ENCODE measurements at regions not wholly inside any gene's neighbourhood (a gene's known extent, or its start where the extent isn't known, plus 50 kb on each side); places are given as distances from the start of the nearest gene placed in this dataset.
"Not testable (repeated sequence)": the region's sequence is repeated elsewhere in the genome, so short reads cannot be mapped to it uniquely, and the experiment has no call there.

DNA sequence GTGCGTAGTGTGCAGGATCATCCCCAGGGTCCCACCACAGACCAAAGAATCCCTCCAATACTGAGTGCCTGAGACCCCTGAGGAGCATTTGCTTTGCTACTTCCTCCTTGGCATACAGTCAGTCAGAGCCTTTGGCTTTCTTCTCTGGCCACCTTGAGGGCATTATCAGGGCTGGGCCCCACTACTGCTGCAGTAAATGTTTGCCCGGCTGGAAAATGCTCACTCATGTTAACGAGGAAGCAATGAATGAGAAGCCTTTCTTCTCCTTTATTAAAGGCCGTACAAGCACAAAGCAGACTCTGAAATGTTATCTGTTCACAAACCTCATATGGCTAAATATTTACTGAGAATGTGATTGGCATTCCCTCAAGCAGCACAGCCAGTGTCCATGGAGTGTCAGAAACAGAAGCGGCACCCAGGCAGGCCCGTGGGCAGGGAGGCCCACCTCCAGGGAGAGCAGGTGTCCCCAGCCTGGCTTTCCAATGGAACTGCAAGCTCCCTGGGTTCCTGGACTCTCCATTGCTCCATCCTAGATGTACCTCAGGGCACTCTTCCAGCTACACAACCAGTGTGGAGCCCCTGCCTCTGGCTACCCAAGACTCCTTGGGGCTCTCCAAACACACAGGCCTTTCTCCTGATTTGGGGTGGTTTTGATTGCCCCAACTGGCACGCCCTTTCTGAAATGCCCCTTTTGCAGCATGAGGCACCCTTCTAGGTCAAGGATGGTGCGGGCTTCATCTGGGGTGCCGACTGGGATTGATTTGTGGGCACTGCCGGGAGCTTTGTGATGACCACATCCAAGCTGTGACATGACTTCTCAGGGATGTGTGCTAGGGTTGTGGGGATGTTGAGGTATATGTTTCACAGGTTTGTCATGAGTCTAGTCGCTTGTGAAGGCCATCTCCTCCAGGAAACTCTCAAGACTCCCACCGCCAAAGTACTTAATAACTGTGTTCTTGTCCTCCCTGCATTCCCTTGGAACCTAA, 195.6 kb downstream of the FAM43A start:
- DNase-seq, result no peak
- intact Hi-C loops (cut with DNase I; ENCODE audit: low total_unique reads), result no loop called here

DNA sequence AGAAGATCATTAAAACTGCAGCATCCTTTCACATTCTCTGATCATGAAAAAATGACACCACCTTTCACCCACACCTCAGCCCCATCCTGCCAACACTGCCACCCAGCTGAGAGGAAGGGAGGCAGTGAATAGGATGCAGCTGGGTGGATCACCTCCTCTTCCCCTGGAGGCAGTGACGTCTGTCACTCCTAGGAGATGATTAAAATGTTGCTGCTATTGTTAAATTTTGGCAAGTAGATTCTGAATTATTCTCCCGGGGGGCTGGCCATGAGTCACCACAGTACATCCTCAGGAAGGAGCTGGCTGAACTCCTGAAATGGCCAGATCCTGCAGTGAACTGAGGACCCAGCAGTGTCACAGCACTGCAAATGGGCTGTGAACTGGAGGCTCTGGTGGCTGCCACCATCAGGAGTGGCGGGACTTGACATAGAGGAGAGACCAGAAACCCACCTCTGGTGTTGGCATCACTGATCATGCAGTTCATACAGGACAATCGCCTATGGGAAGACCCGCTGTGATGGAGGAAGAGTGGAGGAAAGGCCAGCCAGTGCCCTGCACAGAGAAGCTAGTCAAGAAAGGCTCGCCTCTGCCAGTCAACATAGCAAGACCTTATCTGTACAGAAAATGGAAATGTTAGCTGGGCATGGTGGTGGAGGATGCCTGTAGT, 199.1 kb downstream of the FAM43A start:
- DNase-seq, result no peak
- Histone ChIP-seq H3K4me3 (no peak overlapping the region), H3K9me3 (no peaks in the 10 kb centered on the region), H3K27me3 (no peaks in the 10 kb centered on the region), H3K4me1 (peaks cover 5% of the 10 kb centered on the region), H3K27ac (no peak overlapping the region), H3K36me3 (ENCODE audit: low read depth, missing control alignments) (no peaks in the 10 kb centered on the region)
- intact Hi-C loops (cut with DNase I; ENCODE audit: low total_unique reads), result no loop called here
- 89 to 92% methylated on average over 6 of the region's 6 CpGs for WGBS, 2 donors
- TF ChIP-seq, protein P1, sequence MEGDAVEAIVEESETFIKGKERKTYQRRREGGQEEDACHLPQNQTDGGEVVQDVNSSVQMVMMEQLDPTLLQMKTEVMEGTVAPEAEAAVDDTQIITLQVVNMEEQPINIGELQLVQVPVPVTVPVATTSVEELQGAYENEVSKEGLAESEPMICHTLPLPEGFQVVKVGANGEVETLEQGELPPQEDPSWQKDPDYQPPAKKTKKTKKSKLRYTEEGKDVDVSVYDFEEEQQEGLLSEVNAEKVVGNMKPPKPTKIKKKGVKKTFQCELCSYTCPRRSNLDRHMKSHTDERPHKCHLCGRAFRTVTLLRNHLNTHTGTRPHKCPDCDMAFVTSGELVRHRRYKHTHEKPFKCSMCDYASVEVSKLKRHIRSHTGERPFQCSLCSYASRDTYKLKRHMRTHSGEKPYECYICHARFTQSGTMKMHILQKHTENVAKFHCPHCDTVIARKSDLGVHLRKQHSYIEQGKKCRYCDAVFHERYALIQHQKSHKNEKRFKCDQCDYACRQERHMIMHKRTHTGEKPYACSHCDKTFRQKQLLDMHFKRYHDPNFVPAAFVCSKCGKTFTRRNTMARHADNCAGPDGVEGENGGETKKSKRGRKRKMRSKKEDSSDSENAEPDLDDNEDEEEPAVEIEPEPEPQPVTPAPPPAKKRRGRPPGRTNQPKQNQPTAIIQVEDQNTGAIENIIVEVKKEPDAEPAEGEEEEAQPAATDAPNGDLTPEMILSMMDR (IDR thresholded peaks at IDR 0.05), result no peak
- no peak for TF ChIP-seq POLR2A (IDR thresholded peaks at IDR 0.05)

More for the DNA sequence above, 195.6 kb downstream of the FAM43A start:
- H3K27ac ChIP-seq, result no peak overlapping the region
- no peak overlapping the region for H3K4me3 ChIP-seq
- H3K27me3 ChIP-seq, result no peaks in the 10 kb centered on the region
- no peaks in the 10 kb centered on the region for H3K36me3 ChIP-seq (ENCODE audit: low read depth, missing control alignments)
- 71 to 78% methylated on average over 8 to 12 of the region's 12 CpGs for WGBS, 2 donors
- no peak for TF ChIP-seq POLR2A (IDR thresholded peaks at IDR 0.05)
- TF ChIP-seq, protein P1 (IDR thresholded peaks at IDR 0.05), result no peak
- peaks cover 11% of the 10 kb centered on the region for H3K4me1 ChIP-seq
- H3K9me3 ChIP-seq, result no peaks in the 10 kb centered on the region

DNA sequence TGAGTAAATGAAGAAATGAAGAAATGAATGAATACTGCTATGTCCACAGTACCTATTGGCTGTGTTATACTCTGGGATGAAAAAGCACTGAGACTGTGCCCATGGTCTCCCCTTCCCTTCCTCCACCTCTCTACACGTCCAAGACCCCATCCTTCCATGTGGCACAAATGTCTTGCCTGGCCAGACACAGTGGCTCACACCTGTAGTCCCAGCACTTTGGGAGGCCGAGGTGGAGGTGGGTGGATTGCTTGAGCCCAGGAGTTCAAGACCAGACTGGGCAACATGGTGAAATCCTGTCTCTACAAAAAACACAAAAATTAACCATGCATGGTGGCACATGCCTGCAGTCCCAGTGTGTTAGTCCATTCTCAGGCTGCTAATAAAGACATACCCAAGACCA, 200.1 kb downstream of the FAM43A start:
- Histone ChIP-seq H3K9me3 (no peaks in the 10 kb centered on the region), H3K4me3 (no peak overlapping the region), H3K27me3 (no peaks in the 10 kb centered on the region), H3K4me1 (no peaks in the 10 kb centered on the region), H3K27ac (no peak overlapping the region), H3K36me3 (ENCODE audit: low read depth, missing control alignments) (no peaks in the 10 kb centered on the region)
- intact Hi-C loops (cut with DNase I; ENCODE audit: low total_unique reads), result no loop called here
- no peak for TF ChIP-seq POLR2A (IDR thresholded peaks at IDR 0.05)
- TF ChIP-seq, protein P1 (IDR thresholded peaks at IDR 0.05), result no peak
- WGBS, 2 donors, result 94 to 95% methylated on average over 2 of the region's 2 CpGs
- DNase-seq, result no peak

DNA sequence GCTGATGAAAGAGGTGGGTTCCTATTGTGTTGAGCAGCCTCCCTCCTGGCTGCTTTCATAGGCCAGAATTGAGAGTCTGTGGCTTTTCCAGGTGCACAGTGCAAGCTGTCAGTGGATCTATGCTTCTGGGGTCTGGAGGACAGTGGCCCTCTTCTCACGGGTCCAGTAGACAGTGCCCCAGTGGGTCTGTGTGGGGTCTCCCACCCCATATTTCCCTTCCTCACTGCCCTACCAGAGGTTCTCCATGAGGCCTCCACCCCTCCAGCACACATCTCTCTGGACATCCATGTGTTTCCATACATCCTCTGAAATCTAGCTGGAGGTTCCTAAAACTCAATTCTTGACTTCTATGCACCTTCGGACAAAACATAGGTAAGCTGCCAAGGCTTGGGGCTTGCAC, 201.2 kb downstream of the FAM43A start:
- 98 to 100% methylated on average over 1 to 2 of the region's 2 CpGs for WGBS, 2 donors
- intact Hi-C loops (cut with DNase I; ENCODE audit: low total_unique reads), result no loop called here
- H3K27ac ChIP-seq, result no peak overlapping the region
- no peaks in the 10 kb centered on the region for H3K4me1 ChIP-seq
- H3K27me3 ChIP-seq, result no peaks in the 10 kb centered on the region
- no peaks in the 10 kb centered on the region for H3K9me3 ChIP-seq
- DNase-seq, result no peak
- TF ChIP-seq POLR2A (IDR thresholded peaks at IDR 0.05), result no peak
- TF ChIP-seq, protein P1 (IDR thresholded peaks at IDR 0.05), result no peak
- no peak overlapping the region for H3K4me3 ChIP-seq
- no peaks in the 10 kb centered on the region for H3K36me3 ChIP-seq (ENCODE audit: low read depth, missing control alignments)

DNA sequence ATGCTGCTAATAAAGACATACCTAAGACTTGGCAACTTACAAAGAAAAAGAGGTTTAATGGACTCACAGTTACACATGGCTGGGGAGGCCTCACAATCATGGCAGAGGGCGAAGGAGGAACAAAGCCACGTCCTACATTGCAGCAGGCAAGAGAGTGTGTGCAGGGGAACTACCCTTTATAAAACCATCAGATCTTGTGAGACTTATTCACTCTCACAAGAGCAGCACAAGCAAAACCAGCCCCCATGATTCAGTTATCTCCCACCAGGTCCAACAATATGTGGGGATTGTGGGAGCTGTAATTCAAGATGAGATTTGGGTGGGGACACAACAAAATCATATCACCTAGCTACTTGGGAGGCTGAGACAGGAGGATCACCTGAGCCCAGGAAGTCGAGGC, 202.4 kb downstream of the FAM43A start:
- 77 to 81% methylated on average over 3 of the region's 3 CpGs for WGBS, 2 donors
- H3K4me3 ChIP-seq; H3K9me3 ChIP-seq; H3K27me3 ChIP-seq; H3K36me3 ChIP-seq (ENCODE audit: low read depth, missing control alignments); intact Hi-C loops (cut with DNase I; ENCODE audit: low total_unique reads); H3K4me1 ChIP-seq; DNase-seq; H3K27ac ChIP-seq: not testable (repeated sequence)

Data from testis (tissue), 2 donors.